ENCODE measurements at regions not wholly inside any gene's neighbourhood (a gene's known extent, or its start where the extent isn't known, plus 50 kb on each side); places are given as distances from the start of the nearest gene placed in this dataset.

DNA sequence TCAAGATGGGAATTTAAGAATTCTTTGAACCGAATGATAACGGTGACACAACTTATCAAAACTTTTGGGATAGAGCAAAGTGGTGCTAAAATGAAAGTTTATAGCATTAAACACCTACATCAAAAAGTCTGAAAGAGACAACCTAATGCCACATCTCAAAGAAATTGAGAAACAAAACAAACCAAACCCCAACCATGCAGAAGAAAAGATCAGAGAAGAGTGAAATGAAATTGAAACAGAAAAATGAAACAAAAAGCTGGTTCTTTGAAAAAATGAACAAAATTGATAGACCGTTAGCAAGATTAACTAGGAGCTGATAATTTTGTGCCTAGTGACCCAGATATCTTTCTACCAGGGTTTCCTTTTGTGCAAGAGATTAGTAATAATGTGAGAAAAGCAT lies 248.0 kb upstream of the EYS start:
- Histone ChIP-seq H3K4ac (ENCODE audit: low read length) (no peak overlapping the region), H2BK15ac (ENCODE audit: low read length) (no peak overlapping the region), H3K4me3 (ENCODE audit: low read length in 2 of 2) (no peak overlapping the region), H3K23ac (ENCODE audit: low read depth, low read length, poor library complexity) (no peak overlapping the region), H3K27ac (replicated peaks; ENCODE audit: low read length) (no peak overlapping the region), H3K4me2 (ENCODE audit: insufficient read depth, low read length, poor library complexity, severe bottlenecking) (no peak overlapping the region), H4K8ac (ENCODE audit: low read depth, low read length) (no peak overlapping the region), H3K9me3 (replicated peaks in 1 of 2; ENCODE audit: control insufficient read depth in 2 of 2, insufficient read depth in 1 of 2, low read depth in 1 of 2, low read length in 2 of 2) (no peaks in the 10 kb centered on the region), H2BK12ac (ENCODE audit: low read length) (no peak overlapping the region), H4K91ac (ENCODE audit: low read depth, low read length, poor library complexity) (no peak overlapping the region), H2AFZ (ENCODE audit: low read length) (no peak overlapping the region), H3K27me3 (ENCODE audit: control insufficient read depth in 3 of 3, insufficient read depth in 3 of 3, low read depth in 1 of 3, low read length in 3 of 3) (no peaks in the 10 kb centered on the region), H3K36me3 (replicated peaks in 1 of 2; ENCODE audit: control insufficient read depth in 2 of 2, insufficient read depth in 2 of 2, low read length in 2 of 2) (no peaks in the 10 kb centered on the region), H3K4me1 (ENCODE audit: control insufficient read depth in 2 of 2, insufficient read depth in 1 of 2, low read depth in 1 of 2, low read length in 2 of 2) (no peaks in the 10 kb centered on the region), H2BK5ac (ENCODE audit: low read length) (no peak overlapping the region), H2AK5ac (ENCODE audit: low read depth, low read length) (no peak overlapping the region), H2BK120ac (ENCODE audit: low read depth, low read length) (no peak overlapping the region), H3K18ac (ENCODE audit: low read length) (no peak overlapping the region), H3K79me1 (ENCODE audit: low read depth, low read length) (no peaks in the 10 kb centered on the region), H3K14ac (ENCODE audit: low read length) (no peak overlapping the region), H3K9ac (ENCODE audit: low read depth, low read length, poor library complexity) (no peak overlapping the region)
- no peak for DNase-seq (ENCODE audit: low spot score)
- no CpG with 5 or more reads among the region's 3 CpGs for WGBS, 2 donors (ENCODE audit: extremely low coverage in 2 of 2, insufficient read length in 2 of 2, insufficient replicate concordance in 1 of 2)

DNA sequence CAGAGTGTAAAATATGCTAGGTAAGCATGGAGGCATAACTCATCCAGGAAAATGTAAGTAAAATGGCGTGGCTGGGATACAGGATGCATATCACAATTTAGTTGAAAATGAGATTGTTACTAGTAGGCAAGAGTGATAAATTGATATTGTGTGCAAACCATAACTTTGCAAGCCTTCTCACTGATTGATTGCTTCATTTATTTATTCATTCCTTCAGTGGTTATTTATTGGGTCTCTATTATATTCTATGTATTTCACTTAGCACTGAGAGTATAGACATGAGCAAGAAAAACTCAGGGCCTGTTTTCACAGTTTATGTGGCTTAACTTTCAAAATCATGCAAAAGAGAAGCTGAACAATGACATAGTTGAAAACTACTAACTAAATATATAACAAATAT lies 241.0 kb upstream of the EYS start:
- no peak overlapping the region for H3K4me2 ChIP-seq (ENCODE audit: insufficient read depth, low read length, poor library complexity, severe bottlenecking)
- H4K8ac ChIP-seq (ENCODE audit: low read depth, low read length): no peak overlapping the region
- H3K4me3 ChIP-seq (ENCODE audit: low read length in 2 of 2): no peak overlapping the region

DNA sequence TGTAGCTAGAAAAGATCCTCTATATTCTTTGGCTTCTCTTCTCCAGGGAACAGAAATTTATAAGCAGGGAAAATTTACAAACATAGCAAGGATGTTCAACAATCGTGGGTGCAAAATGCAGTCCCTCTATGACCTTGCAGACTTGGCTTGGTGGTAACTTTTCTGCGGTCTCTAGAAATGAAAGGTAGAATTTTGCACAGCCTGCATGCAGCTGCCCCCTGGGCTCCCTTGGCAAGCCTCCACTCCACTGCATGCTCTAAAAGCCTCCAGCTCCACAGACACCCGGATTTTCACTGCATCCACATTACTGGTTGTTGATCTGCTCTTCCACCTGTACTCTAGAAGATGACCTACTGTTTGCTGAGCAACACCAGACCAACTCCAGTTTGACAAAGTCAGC lies 236.5 kb upstream of the EYS start:
- Histone ChIP-seq H2BK12ac (ENCODE audit: low read length) (no peak overlapping the region), H3K79me1 (ENCODE audit: low read depth, low read length) (no peaks in the 10 kb centered on the region), H3K4ac (ENCODE audit: low read length) (no peak overlapping the region), H3K4me3 (ENCODE audit: low read length in 2 of 2) (no peak overlapping the region), H2BK120ac (ENCODE audit: low read depth, low read length) (no peak overlapping the region), H3K9me3 (replicated peaks in 1 of 2; ENCODE audit: control insufficient read depth in 2 of 2, insufficient read depth in 1 of 2, low read depth in 1 of 2, low read length in 2 of 2) (peaks cover 2 to 4% of the 10 kb centered on the region in 2 donors), H3K18ac (ENCODE audit: low read length) (peak overlapping the region; percentile 35), H3K27ac (replicated peaks; ENCODE audit: low read length) (no peak overlapping the region), H3K27me3 (ENCODE audit: control insufficient read depth in 3 of 3, insufficient read depth in 3 of 3, low read depth in 1 of 3, low read length in 3 of 3) (no peaks in the 10 kb centered on the region), H2AK5ac (ENCODE audit: low read depth, low read length) (no peak overlapping the region), H3K4me1 (ENCODE audit: control insufficient read depth in 2 of 2, insufficient read depth in 1 of 2, low read depth in 1 of 2, low read length in 2 of 2) (peaks cover 0 to 7% of the 10 kb centered on the region in 2 donors), H2BK15ac (ENCODE audit: low read length) (no peak overlapping the region), H3K9ac (ENCODE audit: low read depth, low read length, poor library complexity) (no peak overlapping the region), H3K4me2 (ENCODE audit: insufficient read depth, low read length, poor library complexity, severe bottlenecking) (no peak overlapping the region), H4K8ac (ENCODE audit: low read depth, low read length) (no peak overlapping the region), H2AFZ (ENCODE audit: low read length) (peak overlapping the region; percentile 48), H4K91ac (ENCODE audit: low read depth, low read length, poor library complexity) (no peak overlapping the region), H3K23ac (ENCODE audit: low read depth, low read length, poor library complexity) (no peak overlapping the region), H3K36me3 (replicated peaks in 1 of 2; ENCODE audit: control insufficient read depth in 2 of 2, insufficient read depth in 2 of 2, low read length in 2 of 2) (no peaks in the 10 kb centered on the region), H3K14ac (ENCODE audit: low read length) (no peak overlapping the region), H2BK5ac (ENCODE audit: low read length) (peak overlapping the region; percentile 82)
- DNase-seq (ENCODE audit: low spot score): no peak
- no CpG with 5 or more reads among the region's 3 CpGs for WGBS, 2 donors (ENCODE audit: extremely low coverage in 2 of 2, insufficient read length in 2 of 2, insufficient replicate concordance in 1 of 2)

More for the DNA sequence above, 241.0 kb upstream of the EYS start:
- Histone ChIP-seq H3K4me1 (ENCODE audit: control insufficient read depth in 2 of 2, insufficient read depth in 1 of 2, low read depth in 1 of 2, low read length in 2 of 2) (peaks cover 0 to 7% of the 10 kb centered on the region in 2 donors), H3K27me3 (ENCODE audit: control insufficient read depth in 3 of 3, insufficient read depth in 3 of 3, low read depth in 1 of 3, low read length in 3 of 3) (no peaks in the 10 kb centered on the region), H3K27ac (replicated peaks; ENCODE audit: low read length) (no peak overlapping the region), H3K18ac (ENCODE audit: low read length) (no peak overlapping the region), H2BK120ac (ENCODE audit: low read depth, low read length) (no peak overlapping the region), H2BK12ac (ENCODE audit: low read length) (no peak overlapping the region), H3K23ac (ENCODE audit: low read depth, low read length, poor library complexity) (no peak overlapping the region), H2BK5ac (ENCODE audit: low read length) (no peak overlapping the region), H3K9me3 (replicated peaks in 1 of 2; ENCODE audit: control insufficient read depth in 2 of 2, insufficient read depth in 1 of 2, low read depth in 1 of 2, low read length in 2 of 2) (no peaks in the 10 kb centered on the region), H3K4ac (ENCODE audit: low read length) (no peak overlapping the region), H3K36me3 (replicated peaks in 1 of 2; ENCODE audit: control insufficient read depth in 2 of 2, insufficient read depth in 2 of 2, low read length in 2 of 2) (no peaks in the 10 kb centered on the region), H2BK15ac (ENCODE audit: low read length) (no peak overlapping the region), H4K91ac (ENCODE audit: low read depth, low read length, poor library complexity) (no peak overlapping the region), H3K9ac (ENCODE audit: low read depth, low read length, poor library complexity) (no peak overlapping the region), H2AK5ac (ENCODE audit: low read depth, low read length) (no peak overlapping the region), H3K14ac (ENCODE audit: low read length) (no peak overlapping the region), H3K79me1 (ENCODE audit: low read depth, low read length) (no peaks in the 10 kb centered on the region), H2AFZ (ENCODE audit: low read length) (no peak overlapping the region)
- DNase-seq (ENCODE audit: low spot score): no peak
- WGBS, 2 donors (ENCODE audit: extremely low coverage in 2 of 2, insufficient read length in 2 of 2, insufficient replicate concordance in 1 of 2): no CpG with 5 or more reads among the region's 1 CpG

GRCh38 chr6:65943051-65943450 lies 236.0 kb upstream of the EYS start:
- peaks cover 2 to 4% of the 10 kb centered on the region in 2 donors for H3K9me3 ChIP-seq (replicated peaks in 1 of 2; ENCODE audit: control insufficient read depth in 2 of 2, insufficient read depth in 1 of 2, low read depth in 1 of 2, low read length in 2 of 2)
- H3K4me3 ChIP-seq (ENCODE audit: low read length in 2 of 2): no peak overlapping the region
- no peak overlapping the region for H4K8ac ChIP-seq (ENCODE audit: low read depth, low read length)
- no peak for DNase-seq (ENCODE audit: low spot score)
- no peaks in the 10 kb centered on the region for H3K27me3 ChIP-seq (ENCODE audit: control insufficient read depth in 3 of 3, insufficient read depth in 3 of 3, low read depth in 1 of 3, low read length in 3 of 3)
- H2BK120ac ChIP-seq (ENCODE audit: low read depth, low read length): no peak overlapping the region
- H3K18ac ChIP-seq (ENCODE audit: low read length): no peak overlapping the region
- H2BK5ac ChIP-seq (ENCODE audit: low read length): no peak overlapping the region
- H3K23ac ChIP-seq (ENCODE audit: low read depth, low read length, poor library complexity): no peak overlapping the region
- H2BK12ac ChIP-seq (ENCODE audit: low read length): no peak overlapping the region
- H3K9ac ChIP-seq (ENCODE audit: low read depth, low read length, poor library complexity): no peak overlapping the region
- H3K4ac ChIP-seq (ENCODE audit: low read length): no peak overlapping the region
- no peak overlapping the region for H2AK5ac ChIP-seq (ENCODE audit: low read depth, low read length)
- H3K4me1 ChIP-seq (ENCODE audit: control insufficient read depth in 2 of 2, insufficient read depth in 1 of 2, low read depth in 1 of 2, low read length in 2 of 2): peaks cover 0 to 7% of the 10 kb centered on the region in 2 donors
- no peak overlapping the region for H3K14ac ChIP-seq (ENCODE audit: low read length)
- no CpG with 5 or more reads among the region's 3 CpGs for WGBS, 2 donors (ENCODE audit: extremely low coverage in 2 of 2, insufficient read length in 2 of 2, insufficient replicate concordance in 1 of 2)
- H3K36me3 ChIP-seq (replicated peaks in 1 of 2; ENCODE audit: control insufficient read depth in 2 of 2, insufficient read depth in 2 of 2, low read length in 2 of 2): no peaks in the 10 kb centered on the region
- H3K4me2 ChIP-seq (ENCODE audit: insufficient read depth, low read length, poor library complexity, severe bottlenecking): no peak overlapping the region
- H2AFZ ChIP-seq (ENCODE audit: low read length): peak overlapping the region; percentile 48
- no peaks in the 10 kb centered on the region for H3K79me1 ChIP-seq (ENCODE audit: low read depth, low read length)
- no peak overlapping the region for H3K27ac ChIP-seq (replicated peaks; ENCODE audit: low read length)
- H4K91ac ChIP-seq (ENCODE audit: low read depth, low read length, poor library complexity): no peak overlapping the region
- no peak overlapping the region for H2BK15ac ChIP-seq (ENCODE audit: low read length)

All from neuronal stem cell (in vitro differentiated cells).